ENCODE measurements at regions not wholly inside any gene's neighbourhood (a gene's known extent, or its start where the extent isn't known, plus 50 kb on each side); places are given as distances from the start of the nearest gene placed in this dataset.
"Not testable (repeated sequence)": the region's sequence is repeated elsewhere in the genome, so short reads cannot be mapped to it uniquely, and the experiment has no call there.

GRCh38 chr15:66637044-66637443 is 65.0 kb upstream of the SMAD6 start:
- not testable (repeated sequence) for DNase-seq

- no peak for DNase-seq
These were observed 63.7 kb upstream of the SMAD6 start for GRCh38 chr15:66638377-66638776.

- DNase-seq: no peak
These were observed 60.3 kb upstream of the SMAD6 start for GRCh38 chr15:66641485-66642315.

- DNase-seq: no peak
These were observed 59.5 kb upstream of the SMAD6 start for GRCh38 chr15:66642514-66642913.

- DNase-seq: no peak
These were observed 59.0 kb upstream of the SMAD6 start for GRCh38 chr15:66643033-66643432.

GRCh38 chr15:66644000-66644787 is 57.8 kb upstream of the SMAD6 start:
- no peak for DNase-seq

GRCh38 chr15:66644869-66645268 is 57.2 kb upstream of the SMAD6 start:
- DNase-seq: no peak

GRCh38 chr15:66646308-66646707 is 55.7 kb upstream of the SMAD6 start:
- no peak for DNase-seq

- DNase-seq: no peak
These were observed 55.2 kb upstream of the SMAD6 start for GRCh38 chr15:66646799-66647198.

- DNase-seq: no peak
These were observed 54.7 kb upstream of the SMAD6 start for GRCh38 chr15:66647358-66647757.

GRCh38 chr15:66648588-66648987 is 53.4 kb upstream of the SMAD6 start:
- DNase-seq: no peak

- no peak for DNase-seq
These were observed 52.6 kb upstream of the SMAD6 start for GRCh38 chr15:66649235-66649984.

GRCh38 chr15:66650433-66650832 is 51.6 kb upstream of the SMAD6 start:
- DNase-seq: peak; percentile 11

- DNase-seq: no peak
These were observed 50.8 kb upstream of the SMAD6 start for GRCh38 chr15:66651198-66651597.

- no peak for DNase-seq
These were observed 50.0 kb upstream of the SMAD6 start for GRCh38 chr15:66651913-66652642.
